ENCODE measurements at regions not wholly inside any gene's neighbourhood (a gene's known extent, or its start where the extent isn't known, plus 50 kb on each side); places are given as distances from the start of the nearest gene placed in this dataset.

- DNase-seq (ENCODE audit: low read depth in 2 of 2): peak in 1 of 2 donors; percentile 2
Measured at GRCh38 chr7:20021831-20022230, 195.4 kb downstream of the MACC1 start.

DNA sequence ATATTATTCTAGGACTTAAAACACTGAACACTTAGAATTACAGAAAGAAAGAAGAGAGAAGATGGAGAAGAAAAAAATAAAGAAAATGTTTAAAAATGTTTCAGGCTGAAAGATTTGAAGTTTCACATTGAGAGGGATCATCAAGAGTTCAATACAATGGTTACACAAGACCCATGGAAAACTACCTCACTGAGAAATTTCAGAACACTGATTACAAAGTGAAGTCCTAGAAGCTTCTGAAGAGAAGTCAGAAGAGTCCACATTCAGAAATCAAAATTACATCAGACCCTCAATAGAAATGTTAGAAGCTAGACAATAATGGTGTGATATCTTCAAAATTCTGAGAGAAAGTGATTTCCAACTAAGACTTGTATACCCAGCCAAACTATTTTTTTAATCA lies 196.1 kb downstream of the MACC1 start:
- TF ChIP-seq, protein P1, sequence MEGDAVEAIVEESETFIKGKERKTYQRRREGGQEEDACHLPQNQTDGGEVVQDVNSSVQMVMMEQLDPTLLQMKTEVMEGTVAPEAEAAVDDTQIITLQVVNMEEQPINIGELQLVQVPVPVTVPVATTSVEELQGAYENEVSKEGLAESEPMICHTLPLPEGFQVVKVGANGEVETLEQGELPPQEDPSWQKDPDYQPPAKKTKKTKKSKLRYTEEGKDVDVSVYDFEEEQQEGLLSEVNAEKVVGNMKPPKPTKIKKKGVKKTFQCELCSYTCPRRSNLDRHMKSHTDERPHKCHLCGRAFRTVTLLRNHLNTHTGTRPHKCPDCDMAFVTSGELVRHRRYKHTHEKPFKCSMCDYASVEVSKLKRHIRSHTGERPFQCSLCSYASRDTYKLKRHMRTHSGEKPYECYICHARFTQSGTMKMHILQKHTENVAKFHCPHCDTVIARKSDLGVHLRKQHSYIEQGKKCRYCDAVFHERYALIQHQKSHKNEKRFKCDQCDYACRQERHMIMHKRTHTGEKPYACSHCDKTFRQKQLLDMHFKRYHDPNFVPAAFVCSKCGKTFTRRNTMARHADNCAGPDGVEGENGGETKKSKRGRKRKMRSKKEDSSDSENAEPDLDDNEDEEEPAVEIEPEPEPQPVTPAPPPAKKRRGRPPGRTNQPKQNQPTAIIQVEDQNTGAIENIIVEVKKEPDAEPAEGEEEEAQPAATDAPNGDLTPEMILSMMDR (IDR thresholded peaks at IDR 0.05; ENCODE audit: low read depth, low read length): no peak
- DNase-seq (ENCODE audit: low read depth in 2 of 2): no peak
- H3K4me3 ChIP-seq (replicated peaks in 1 of 2; ENCODE audit: low read depth in 2 of 2, low read length in 2 of 2): no peak overlapping the region

More at GRCh38 chr7:20021831-20022230, 195.4 kb downstream of the MACC1 start:
- TF ChIP-seq, protein P1 (IDR thresholded peaks at IDR 0.05; ENCODE audit: low read depth, low read length): no peak
- H3K4me3 ChIP-seq (replicated peaks in 1 of 2; ENCODE audit: low read depth in 2 of 2, low read length in 2 of 2): no peak overlapping the region

DNA sequence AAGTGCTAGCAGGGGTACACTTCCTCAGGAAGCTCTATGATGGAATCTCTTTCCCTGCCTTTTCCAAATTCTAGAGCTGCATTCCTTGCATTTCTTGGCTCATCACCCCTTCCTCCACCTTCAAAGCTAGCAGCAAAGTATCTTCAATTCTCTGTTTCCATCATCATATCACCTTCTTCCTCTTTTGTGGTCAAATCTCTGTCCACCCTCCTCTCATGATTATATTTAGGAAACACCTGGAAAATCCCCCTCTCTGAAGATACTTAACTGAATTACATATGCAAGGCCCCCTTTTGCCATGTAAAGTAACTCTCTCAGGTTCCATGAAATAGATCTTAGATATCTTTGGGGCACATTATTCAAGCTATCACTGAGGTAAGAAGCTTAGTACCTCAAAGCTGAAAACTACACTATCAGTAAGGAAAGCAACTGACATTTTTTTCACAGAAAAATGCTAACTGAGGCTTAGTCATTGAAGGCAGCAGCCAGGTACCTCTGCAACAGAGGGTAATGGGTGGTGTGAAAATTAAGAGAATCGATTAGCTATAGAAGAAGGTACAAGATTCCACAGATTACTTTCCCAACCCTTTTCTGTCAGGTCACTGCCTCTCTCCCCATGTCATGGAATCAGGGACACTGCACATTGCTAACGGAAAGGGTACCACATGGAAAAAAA lies 197.3 kb downstream of the MACC1 start:
- no peak for DNase-seq (ENCODE audit: low read depth in 2 of 2)
- TF ChIP-seq, protein P1 (IDR thresholded peaks at IDR 0.05; ENCODE audit: low read depth, low read length): no peak
- no peak overlapping the region for H3K4me3 ChIP-seq (replicated peaks in 1 of 2; ENCODE audit: low read depth in 2 of 2, low read length in 2 of 2)

GRCh38 chr7:20016669-20017068 lies 200.5 kb downstream of the MACC1 start:
- no peak for DNase-seq (ENCODE audit: low read depth in 2 of 2)
- TF ChIP-seq, protein P1 (IDR thresholded peaks at IDR 0.05; ENCODE audit: low read depth, low read length): no peak
- no peak overlapping the region for H3K4me3 ChIP-seq (replicated peaks in 1 of 2; ENCODE audit: low read depth in 2 of 2, low read length in 2 of 2)

DNA sequence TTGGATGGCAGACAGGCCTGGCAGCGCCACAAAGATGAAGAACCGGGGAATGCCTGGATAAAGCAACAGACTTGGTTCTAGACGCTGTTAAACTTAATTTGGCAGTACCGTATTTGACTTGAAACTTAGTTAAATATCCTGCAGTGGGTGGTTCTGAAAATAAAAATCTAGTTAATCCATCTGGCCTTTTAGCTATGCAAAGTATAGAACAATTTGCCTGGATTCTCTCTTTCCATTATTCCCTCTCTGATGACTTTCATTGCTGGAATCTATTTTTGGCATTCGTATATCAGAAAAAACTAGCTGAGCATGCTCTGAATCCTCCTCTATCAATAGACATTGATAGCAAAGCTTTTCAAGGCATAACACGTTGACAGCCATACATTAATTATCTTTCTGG lies 203.6 kb downstream of the MACC1 start:
- TF ChIP-seq, protein P1 (IDR thresholded peaks at IDR 0.05; ENCODE audit: low read depth, low read length): no peak
- peak in 1 of 2 donors; percentile 12 for DNase-seq (ENCODE audit: low read depth in 2 of 2)

DNA sequence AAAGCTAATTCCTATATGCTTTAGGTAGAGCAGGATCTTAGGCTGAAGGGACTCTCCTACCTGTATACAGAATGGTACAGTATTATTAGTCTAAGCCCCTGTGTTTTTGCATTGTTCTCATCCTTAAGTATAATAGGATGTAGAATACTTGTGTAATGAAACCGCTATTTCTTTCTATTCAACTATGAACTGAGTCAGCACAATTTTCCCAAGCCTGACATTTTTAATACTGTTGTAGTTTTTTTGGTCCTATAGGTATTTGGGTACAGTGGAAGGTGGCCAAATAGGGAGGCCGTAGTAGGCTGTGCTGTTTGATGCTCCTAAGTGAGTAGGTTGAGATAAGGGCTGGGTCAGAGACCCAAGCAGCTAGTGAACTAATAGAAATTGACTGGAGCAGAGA lies 205.1 kb downstream of the MACC1 start:
- no peak overlapping the region for H3K4me3 ChIP-seq (replicated peaks in 1 of 2; ENCODE audit: low read depth in 2 of 2, low read length in 2 of 2)
- DNase-seq (ENCODE audit: low read depth in 2 of 2): no peak
- TF ChIP-seq, protein P1 (IDR thresholded peaks at IDR 0.05; ENCODE audit: low read depth, low read length): no peak

More for the DNA sequence above, 203.6 kb downstream of the MACC1 start:
- no peak overlapping the region for H3K4me3 ChIP-seq (replicated peaks in 1 of 2; ENCODE audit: low read depth in 2 of 2, low read length in 2 of 2)

- no peak overlapping the region for H3K4me3 ChIP-seq (replicated peaks in 1 of 2; ENCODE audit: low read depth in 2 of 2, low read length in 2 of 2)
- TF ChIP-seq, protein P1 (IDR thresholded peaks at IDR 0.05; ENCODE audit: low read depth, low read length): no peak
- no peak for DNase-seq (ENCODE audit: low read depth in 2 of 2)
Measured at GRCh38 chr7:20010877-20011276, 206.3 kb downstream of the MACC1 start.

Measured in cardiac fibroblast (primary cell).